GM23338 (cell line): ENCODE measurements at regions not wholly inside any gene's neighbourhood (a gene's known extent, or its start where the extent isn't known, plus 50 kb on each side); places are given as distances from the start of the nearest gene placed in this dataset.

Experiments
- ATAC-seq: fragments of 200-7000 bp; cut with Tn5 transposase; 3 replicates; pipeline ENCODE4 v1.9.1; 2020
- DNase-seq: peaks from one replicate; pipeline ENCODE4 v3.0.0-alpha.2; 2015; ENCODE audit warnings: low spot score
- H2AFZ ChIP-seq: fragments of 200-600 bp; sonication (generic); 2 replicates; pipeline ENCODE4 v1.8.0; 2016; ENCODE audit warnings: antibody characterized with exemption, mild to moderate bottlenecking, moderate library complexity
- H3F3A ChIP-seq: fragments of 200-600 bp; sonication (generic); replicated peaks from 2 replicates; pipeline ENCODE4 v1.8.0; 2017; ENCODE audit warnings: antibody characterized with exemption, mixed run types, low read depth
- H3K27ac ChIP-seq: fragments of 200-600 bp; sonication (generic); 2 replicates; pipeline ENCODE4 v1.6.1; 2016; ENCODE audit warnings: low read depth
- H3K27me3 ChIP-seq: fragments of 200-600 bp; sonication (generic); 2 replicates; pipeline ENCODE4 v1.8.0; 2016; ENCODE audit warnings: mild to moderate bottlenecking, mixed run types, moderate library complexity; ENCODE audit not compliant: insufficient read depth
- H3K36me3 ChIP-seq: fragments of 200-600 bp; sonication (generic); 2 replicates; pipeline ENCODE4 v1.8.0; 2016; ENCODE audit warnings: mild to moderate bottlenecking; ENCODE audit not compliant: insufficient read depth
- H3K4me1 ChIP-seq: fragments of 200-600 bp; sonication (generic); 2 replicates; pipeline ENCODE4 v1.8.0; 2016; ENCODE audit warnings: mild to moderate bottlenecking, moderate library complexity; ENCODE audit not compliant: insufficient read depth
- H3K4me2 ChIP-seq: fragments of 200-600 bp; sonication (generic); 2 replicates; pipeline ENCODE4 v1.7.1; 2017; ENCODE audit warnings: mixed run types
- H3K4me3 ChIP-seq: fragments of 200-600 bp; sonication (generic); 2 replicates; pipeline ENCODE4 v1.6.1; 2016; ENCODE audit warnings: mixed run types
- H3K79me2 ChIP-seq: fragments of 200-600 bp; sonication (generic); replicated peaks from 2 replicates; pipeline ENCODE4 v1.8.0; 2017; ENCODE audit warnings: mild to moderate bottlenecking; ENCODE audit not compliant: insufficient read depth
- H3K9me2 ChIP-seq: fragments of 200-600 bp; sonication (generic); 2 replicates; pipeline ENCODE4 v1.8.0; 2017; ENCODE audit not compliant: insufficient read depth
- H4K20me1 ChIP-seq: fragments of 200-600 bp; sonication (generic); replicated peaks from 2 replicates; pipeline ENCODE4 v1.8.0; 2017; ENCODE audit warnings: mild to moderate bottlenecking; ENCODE audit not compliant: insufficient read depth
- H3K27ac Mint-ChIP-seq: 2 replicates; pipeline ENCODE4 v1.8.0; 2020; ENCODE audit warnings: inconsistent platforms, mild to moderate bottlenecking, moderate library complexity, mixed read lengths
- H3K27me3 Mint-ChIP-seq: 3 replicates; pipeline ENCODE4 v1.8.0; 2022; ENCODE audit warnings: low read depth, mild to moderate bottlenecking, moderate library complexity, mixed read lengths, inconsistent platforms; ENCODE audit not compliant: insufficient read depth, poor library complexity
- H3K36me3 Mint-ChIP-seq: 3 replicates; pipeline ENCODE4 v1.8.0; 2021; ENCODE audit warnings: low read depth, mild to moderate bottlenecking, inconsistent platforms, moderate library complexity, mixed read lengths
- H3K4me1 Mint-ChIP-seq: 3 replicates; pipeline ENCODE4 v1.8.0; 2020; ENCODE audit warnings: mild to moderate bottlenecking, inconsistent platforms, mixed read lengths
- H3K4me3 Mint-ChIP-seq: 3 replicates; pipeline ENCODE4 v1.8.0; 2021; ENCODE audit warnings: moderate library complexity, mild to moderate bottlenecking, inconsistent platforms, mixed read lengths
- H3K9me3 Mint-ChIP-seq: 3 replicates; pipeline ENCODE4 v1.8.0; 2020; ENCODE audit warnings: moderate library complexity, mild to moderate bottlenecking, inconsistent platforms, mixed read lengths
- CREB1 ChIP-seq: fragments of 250-450 bp; sonication (Bioruptor Pico); IDR thresholded peaks from 2 replicates; pipeline ENCODE4 v1.5.0; 2020; ENCODE audit warnings: low read depth, mild to moderate bottlenecking, moderate library complexity
- EZH2phosphoT487 ChIP-seq: fragments of 200-600 bp; sonication (generic); IDR thresholded peaks from one replicate; pipeline ENCODE4 v1.8.1; 2018; ENCODE audit warnings: antibody characterized with exemption; ENCODE audit not compliant: unreplicated experiment
- JUNB ChIP-seq: IDR thresholded peaks from one replicate; pipeline ENCODE4 v1.6.1; 2016; ENCODE audit warnings: antibody characterized with exemption; ENCODE audit not compliant: unreplicated experiment
- NANOG ChIP-seq: IDR thresholded peaks from 2 replicates; pipeline ENCODE4 v1.6.1; 2016; ENCODE audit warnings: antibody characterized with exemption, borderline replicate concordance
- POLR2AphosphoS5 ChIP-seq: IDR thresholded peaks from 2 replicates; pipeline ENCODE4 v1.6.1; 2016; ENCODE audit warnings: antibody characterized with exemption, low read depth
- STAT1 ChIP-seq: IDR thresholded peaks from one replicate; pipeline ENCODE4 v1.6.1; 2016; ENCODE audit warnings: antibody characterized with exemption; ENCODE audit not compliant: unreplicated experiment
- ZNF114 ChIP-seq: fragments of 250-450 bp; sonication (Bioruptor Pico); IDR thresholded peaks from 2 replicates; pipeline ENCODE4 v1.5.0; 2020; ENCODE audit warnings: mild to moderate bottlenecking, moderate library complexity
- ZNF331 ChIP-seq: fragments of 250-450 bp; sonication (Bioruptor Pico); IDR thresholded peaks from 2 replicates; pipeline ENCODE4 v1.5.0; 2020; ENCODE audit warnings: low read depth, mild to moderate bottlenecking, moderate library complexity
- TF ChIP-seq, protein P1 (sequence below), 2 experiments: fragments of 200-600 bp in 1 of 2; sonication (generic) in 1 of 2; conservative IDR thresholded peaks; 2 replicates each; pipeline versions ENCODE4 v1.5.1 to v1.6.1; 2016 to 2017; ENCODE audit warnings: antibody characterized with exemption in 2 of 2, low read depth in 2 of 2, mild to moderate bottlenecking in 2 of 2, moderate library complexity in 1 of 2
- TF ChIP-seq, protein P2 (sequence below): fragments of 250-450 bp; sonication (Bioruptor Pico); IDR thresholded peaks from 2 replicates; pipeline ENCODE4 v1.5.0; 2020; ENCODE audit warnings: mild to moderate bottlenecking, moderate library complexity
- TF ChIP-seq, protein P3 (sequence below): IDR thresholded peaks from one replicate; pipeline ENCODE4 v1.6.1; 2018; ENCODE audit warnings: antibody characterized with exemption; ENCODE audit not compliant: unreplicated experiment
- TF ChIP-seq, protein P4 (sequence below): IDR thresholded peaks from 2 replicates; pipeline ENCODE4 v1.6.1; 2016; ENCODE audit warnings: antibody characterized with exemption

DNA sequence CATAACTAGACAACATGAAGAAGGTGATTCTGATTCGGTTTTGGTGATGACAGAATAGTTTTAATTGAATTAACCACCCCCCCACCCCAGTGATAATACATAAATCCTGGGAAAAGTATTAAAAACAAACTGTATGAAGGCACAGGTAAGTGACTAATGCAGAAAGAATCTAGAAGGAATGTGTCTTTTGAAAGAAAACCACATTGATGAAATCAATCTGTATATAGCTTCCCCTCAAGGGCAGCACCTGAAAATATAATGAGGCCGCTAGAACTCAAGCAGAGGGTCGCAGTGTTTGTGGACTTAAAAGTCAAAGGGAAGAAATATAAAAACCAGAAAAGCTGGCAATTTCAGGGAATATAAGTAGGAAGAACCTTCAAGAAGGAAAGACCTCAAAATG lies 580.5 kb upstream of the CHORDC1 start:
- H3K9me3 Mint-ChIP-seq = no peaks in the 10 kb centered on the region
- H3K27me3 Mint-ChIP-seq = no peaks in the 10 kb centered on the region
- Histone ChIP-seq H3K27ac (no peak overlapping the region), H3F3A (no peaks in the 10 kb centered on the region), H4K20me1 (no peaks in the 10 kb centered on the region), H3K4me2 (no peak overlapping the region), H2AFZ (no peak overlapping the region), H3K4me3 (no peak overlapping the region), H3K27me3 (no peaks in the 10 kb centered on the region), H3K9me2 (no peaks in the 10 kb centered on the region), H3K79me2 (no peaks in the 10 kb centered on the region), H3K36me3 (no peaks in the 10 kb centered on the region), H3K4me1 (peaks cover 4% of the 10 kb centered on the region; the same call in 1 of the 2 replicates)
- H3K4me1 Mint-ChIP-seq = peaks cover 21% of the 10 kb centered on the region; the same call in 2 of the 3 replicates
- H3K27ac Mint-ChIP-seq = peak overlapping the region; percentile 68; the same call in 1 of the 2 replicates
- peak; percentile 37 for DNase-seq
- no peak overlapping the region for H3K4me3 Mint-ChIP-seq
- TF ChIP-seq EZH2phosphoT487 (no peak), ZNF114 (CRISPR knock-in tag) (no peak), ZNF331 (CRISPR knock-in tag) (no peak), CREB1 (no peak), JUNB (no peak), POLR2AphosphoS5 (no peak), STAT1 (no peak), NANOG (no peak)
- TF ChIP-seq, protein P1, sequence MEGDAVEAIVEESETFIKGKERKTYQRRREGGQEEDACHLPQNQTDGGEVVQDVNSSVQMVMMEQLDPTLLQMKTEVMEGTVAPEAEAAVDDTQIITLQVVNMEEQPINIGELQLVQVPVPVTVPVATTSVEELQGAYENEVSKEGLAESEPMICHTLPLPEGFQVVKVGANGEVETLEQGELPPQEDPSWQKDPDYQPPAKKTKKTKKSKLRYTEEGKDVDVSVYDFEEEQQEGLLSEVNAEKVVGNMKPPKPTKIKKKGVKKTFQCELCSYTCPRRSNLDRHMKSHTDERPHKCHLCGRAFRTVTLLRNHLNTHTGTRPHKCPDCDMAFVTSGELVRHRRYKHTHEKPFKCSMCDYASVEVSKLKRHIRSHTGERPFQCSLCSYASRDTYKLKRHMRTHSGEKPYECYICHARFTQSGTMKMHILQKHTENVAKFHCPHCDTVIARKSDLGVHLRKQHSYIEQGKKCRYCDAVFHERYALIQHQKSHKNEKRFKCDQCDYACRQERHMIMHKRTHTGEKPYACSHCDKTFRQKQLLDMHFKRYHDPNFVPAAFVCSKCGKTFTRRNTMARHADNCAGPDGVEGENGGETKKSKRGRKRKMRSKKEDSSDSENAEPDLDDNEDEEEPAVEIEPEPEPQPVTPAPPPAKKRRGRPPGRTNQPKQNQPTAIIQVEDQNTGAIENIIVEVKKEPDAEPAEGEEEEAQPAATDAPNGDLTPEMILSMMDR (conservative IDR thresholded peaks at IDR 0.05; ENCODE audit: low read depth in 2 of 2) = no peak
- TF ChIP-seq, protein P2, sequence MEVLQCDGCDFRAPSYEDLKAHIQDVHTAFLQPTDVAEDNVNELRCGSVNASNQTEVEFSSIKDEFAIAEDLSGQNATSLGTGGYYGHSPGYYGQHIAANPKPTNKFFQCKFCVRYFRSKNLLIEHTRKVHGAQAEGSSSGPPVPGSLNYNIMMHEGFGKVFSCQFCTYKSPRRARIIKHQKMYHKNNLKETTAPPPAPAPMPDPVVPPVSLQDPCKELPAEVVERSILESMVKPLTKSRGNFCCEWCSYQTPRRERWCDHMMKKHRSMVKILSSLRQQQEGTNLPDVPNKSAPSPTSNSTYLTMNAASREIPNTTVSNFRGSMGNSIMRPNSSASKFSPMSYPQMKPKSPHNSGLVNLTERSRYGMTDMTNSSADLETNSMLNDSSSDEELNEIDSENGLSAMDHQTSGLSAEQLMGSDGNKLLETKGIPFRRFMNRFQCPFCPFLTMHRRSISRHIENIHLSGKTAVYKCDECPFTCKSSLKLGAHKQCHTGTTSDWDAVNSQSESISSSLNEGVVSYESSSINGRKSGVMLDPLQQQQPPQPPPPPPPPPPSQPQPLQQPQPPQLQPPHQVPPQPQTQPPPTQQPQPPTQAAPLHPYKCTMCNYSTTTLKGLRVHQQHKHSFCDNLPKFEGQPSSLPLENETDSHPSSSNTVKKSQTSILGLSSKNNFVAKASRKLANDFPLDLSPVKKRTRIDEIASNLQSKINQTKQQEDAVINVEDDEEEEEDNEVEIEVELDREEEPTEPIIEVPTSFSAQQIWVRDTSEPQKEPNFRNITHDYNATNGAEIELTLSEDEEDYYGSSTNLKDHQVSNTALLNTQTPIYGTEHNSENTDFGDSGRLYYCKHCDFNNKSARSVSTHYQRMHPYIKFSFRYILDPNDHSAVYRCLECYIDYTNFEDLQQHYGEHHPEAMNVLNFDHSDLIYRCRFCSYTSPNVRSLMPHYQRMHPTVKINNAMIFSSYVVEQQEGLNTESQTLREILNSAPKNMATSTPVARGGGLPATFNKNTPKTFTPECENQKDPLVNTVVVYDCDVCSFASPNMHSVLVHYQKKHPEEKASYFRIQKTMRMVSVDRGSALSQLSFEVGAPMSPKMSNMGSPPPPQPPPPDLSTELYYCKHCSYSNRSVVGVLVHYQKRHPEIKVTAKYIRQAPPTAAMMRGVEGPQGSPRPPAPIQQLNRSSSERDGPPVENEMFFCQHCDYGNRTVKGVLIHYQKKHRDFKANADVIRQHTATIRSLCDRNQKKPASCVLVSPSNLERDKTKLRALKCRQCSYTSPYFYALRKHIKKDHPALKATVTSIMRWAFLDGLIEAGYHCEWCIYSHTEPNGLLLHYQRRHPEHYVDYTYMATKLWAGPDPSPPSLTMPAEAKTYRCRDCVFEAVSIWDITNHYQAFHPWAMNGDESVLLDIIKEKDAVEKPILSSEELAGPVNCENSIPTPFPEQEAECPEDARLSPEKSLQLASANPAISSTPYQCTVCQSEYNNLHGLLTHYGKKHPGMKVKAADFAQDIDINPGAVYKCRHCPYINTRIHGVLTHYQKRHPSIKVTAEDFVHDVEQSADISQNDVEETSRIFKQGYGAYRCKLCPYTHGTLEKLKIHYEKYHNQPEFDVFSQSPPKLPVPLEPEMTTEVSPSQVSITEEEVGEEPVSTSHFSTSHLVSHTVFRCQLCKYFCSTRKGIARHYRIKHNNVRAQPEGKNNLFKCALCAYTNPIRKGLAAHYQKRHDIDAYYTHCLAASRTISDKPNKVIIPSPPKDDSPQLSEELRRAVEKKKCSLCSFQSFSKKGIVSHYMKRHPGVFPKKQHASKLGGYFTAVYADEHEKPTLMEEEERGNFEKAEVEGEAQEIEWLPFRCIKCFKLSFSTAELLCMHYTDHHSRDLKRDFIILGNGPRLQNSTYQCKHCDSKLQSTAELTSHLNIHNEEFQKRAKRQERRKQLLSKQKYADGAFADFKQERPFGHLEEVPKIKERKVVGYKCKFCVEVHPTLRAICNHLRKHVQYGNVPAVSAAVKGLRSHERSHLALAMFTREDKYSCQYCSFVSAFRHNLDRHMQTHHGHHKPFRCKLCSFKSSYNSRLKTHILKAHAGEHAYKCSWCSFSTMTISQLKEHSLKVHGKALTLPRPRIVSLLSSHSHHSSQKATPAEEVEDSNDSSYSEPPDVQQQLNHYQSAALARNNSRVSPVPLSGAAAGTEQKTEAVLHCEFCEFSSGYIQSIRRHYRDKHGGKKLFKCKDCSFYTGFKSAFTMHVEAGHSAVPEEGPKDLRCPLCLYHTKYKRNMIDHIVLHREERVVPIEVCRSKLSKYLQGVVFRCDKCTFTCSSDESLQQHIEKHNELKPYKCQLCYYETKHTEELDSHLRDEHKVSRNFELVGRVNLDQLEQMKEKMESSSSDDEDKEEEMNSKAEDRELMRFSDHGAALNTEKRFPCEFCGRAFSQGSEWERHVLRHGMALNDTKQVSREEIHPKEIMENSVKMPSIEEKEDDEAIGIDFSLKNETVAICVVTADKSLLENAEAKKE (CRISPR knock-in tag) = no peak
- TF ChIP-seq, protein P3, sequence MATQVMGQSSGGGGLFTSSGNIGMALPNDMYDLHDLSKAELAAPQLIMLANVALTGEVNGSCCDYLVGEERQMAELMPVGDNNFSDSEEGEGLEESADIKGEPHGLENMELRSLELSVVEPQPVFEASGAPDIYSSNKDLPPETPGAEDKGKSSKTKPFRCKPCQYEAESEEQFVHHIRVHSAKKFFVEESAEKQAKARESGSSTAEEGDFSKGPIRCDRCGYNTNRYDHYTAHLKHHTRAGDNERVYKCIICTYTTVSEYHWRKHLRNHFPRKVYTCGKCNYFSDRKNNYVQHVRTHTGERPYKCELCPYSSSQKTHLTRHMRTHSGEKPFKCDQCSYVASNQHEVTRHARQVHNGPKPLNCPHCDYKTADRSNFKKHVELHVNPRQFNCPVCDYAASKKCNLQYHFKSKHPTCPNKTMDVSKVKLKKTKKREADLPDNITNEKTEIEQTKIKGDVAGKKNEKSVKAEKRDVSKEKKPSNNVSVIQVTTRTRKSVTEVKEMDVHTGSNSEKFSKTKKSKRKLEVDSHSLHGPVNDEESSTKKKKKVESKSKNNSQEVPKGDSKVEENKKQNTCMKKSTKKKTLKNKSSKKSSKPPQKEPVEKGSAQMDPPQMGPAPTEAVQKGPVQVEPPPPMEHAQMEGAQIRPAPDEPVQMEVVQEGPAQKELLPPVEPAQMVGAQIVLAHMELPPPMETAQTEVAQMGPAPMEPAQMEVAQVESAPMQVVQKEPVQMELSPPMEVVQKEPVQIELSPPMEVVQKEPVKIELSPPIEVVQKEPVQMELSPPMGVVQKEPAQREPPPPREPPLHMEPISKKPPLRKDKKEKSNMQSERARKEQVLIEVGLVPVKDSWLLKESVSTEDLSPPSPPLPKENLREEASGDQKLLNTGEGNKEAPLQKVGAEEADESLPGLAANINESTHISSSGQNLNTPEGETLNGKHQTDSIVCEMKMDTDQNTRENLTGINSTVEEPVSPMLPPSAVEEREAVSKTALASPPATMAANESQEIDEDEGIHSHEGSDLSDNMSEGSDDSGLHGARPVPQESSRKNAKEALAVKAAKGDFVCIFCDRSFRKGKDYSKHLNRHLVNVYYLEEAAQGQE = no peak
- TF ChIP-seq, protein P4, sequence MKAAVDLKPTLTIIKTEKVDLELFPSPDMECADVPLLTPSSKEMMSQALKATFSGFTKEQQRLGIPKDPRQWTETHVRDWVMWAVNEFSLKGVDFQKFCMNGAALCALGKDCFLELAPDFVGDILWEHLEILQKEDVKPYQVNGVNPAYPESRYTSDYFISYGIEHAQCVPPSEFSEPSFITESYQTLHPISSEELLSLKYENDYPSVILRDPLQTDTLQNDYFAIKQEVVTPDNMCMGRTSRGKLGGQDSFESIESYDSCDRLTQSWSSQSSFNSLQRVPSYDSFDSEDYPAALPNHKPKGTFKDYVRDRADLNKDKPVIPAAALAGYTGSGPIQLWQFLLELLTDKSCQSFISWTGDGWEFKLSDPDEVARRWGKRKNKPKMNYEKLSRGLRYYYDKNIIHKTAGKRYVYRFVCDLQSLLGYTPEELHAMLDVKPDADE = no peak
- H3K36me3 Mint-ChIP-seq = no peaks in the 10 kb centered on the region
- ATAC-seq = no peak
